IMR-90 (cell line): ENCODE measurements at regions not wholly inside any gene's neighbourhood (a gene's known extent, or its start where the extent isn't known, plus 50 kb on each side); places are given as distances from the start of the nearest gene placed in this dataset.

Source experiments
- ATAC-seq: fragments of 200-7000 bp; cut with Tn5 transposase; 2 replicates; pipeline ENCODE4 v1.9.1; 2020; ENCODE audit warnings: low read depth, mild to moderate bottlenecking, moderate library complexity
- BruUV-seq: library from RNA; stranded (reverse); fragments of 400-500 nt; replicated peaks from 2 replicates; lab custom pipeline; 2021; lab: Mats Ljungman, UMichigan
- CTCF ChIA-PET: fragments of 300-600 bp; formaldehyde crosslinking; extraction: SDS; loops from one replicate; lab custom pipeline; 2021; ENCODE audit warnings: antibody characterized with exemption; lab: Yijun Ruan, JAX
- POLR2A ChIA-PET: fragments of 300-600 bp; sonication (Branson Sonifier 250); formaldehyde crosslinking; loops from one replicate; lab custom pipeline; 2022; ENCODE audit warnings: antibody characterized with exemption; ENCODE audit not compliant: unreplicated experiment; lab: Charles Lee
- DNase-seq: peaks from one replicate; pipeline ENCODE4 v3.0.0; 2013
- H2AFZ ChIP-seq: replicated peaks from 2 replicates; pipeline ENCODE3; 2013; ENCODE audit warnings: low read length, mild to moderate bottlenecking; ENCODE audit not compliant: poor library complexity
- H2AK5ac ChIP-seq: 2 replicates; pipeline ENCODE4 v1.6.1; 2013; ENCODE audit warnings: low read depth, low read length, inconsistent platforms
- H2AK9ac ChIP-seq: replicated peaks from 2 replicates; pipeline ENCODE3; 2013; ENCODE audit warnings: mild to moderate bottlenecking, low read depth, low read length, moderate library complexity; ENCODE audit not compliant: poor library complexity
- H2BK120ac ChIP-seq: 2 replicates; pipeline ENCODE4 v1.6.1; 2013; ENCODE audit warnings: low read depth, low read length, inconsistent platforms
- H2BK15ac ChIP-seq: 3 replicates; pipeline ENCODE4 v1.6.1; 2013; ENCODE audit warnings: low read depth, low read length, inconsistent platforms
- H2BK20ac ChIP-seq: 2 replicates; pipeline ENCODE4 v1.6.1; 2013; ENCODE audit warnings: low read depth, mild to moderate bottlenecking, inconsistent platforms, low read length, moderate library complexity
- H2BK5ac ChIP-seq: 2 replicates; pipeline ENCODE4 v1.6.1; 2013; ENCODE audit warnings: mild to moderate bottlenecking, low read depth, low read length, inconsistent platforms; ENCODE audit not compliant: poor library complexity, severe bottlenecking
- H3K14ac ChIP-seq: replicated peaks from 2 replicates; pipeline ENCODE4 v1.6.1; 2013; ENCODE audit warnings: low read depth, low read length, inconsistent platforms
- H3K18ac ChIP-seq: 2 replicates; pipeline ENCODE4 v1.6.1; 2013; ENCODE audit warnings: low read depth, low read length, control low read depth
- H3K23ac ChIP-seq: 2 replicates; pipeline ENCODE4 v1.6.1; 2013; ENCODE audit warnings: low read depth, low read length, inconsistent platforms
- H3K27ac ChIP-seq: 2 replicates; pipeline ENCODE4 v1.5.1; 2013; ENCODE audit warnings: mild to moderate bottlenecking, control low read depth, low read length; ENCODE audit not compliant: insufficient read depth
- H3K27me3 ChIP-seq: 2 replicates; pipeline ENCODE4 v1.6.1; 2013; ENCODE audit warnings: low read length; ENCODE audit not compliant: control insufficient read depth, insufficient read depth
- H3K36me3 ChIP-seq: 2 replicates; pipeline ENCODE4 v1.6.1; 2013; ENCODE audit warnings: low read length, mixed read lengths; ENCODE audit not compliant: control insufficient read depth, insufficient read depth
- H3K4ac ChIP-seq: 2 replicates; pipeline ENCODE4 v1.6.1; 2013; ENCODE audit warnings: low read depth, low read length, inconsistent platforms
- H3K4me1 ChIP-seq: 2 replicates; pipeline ENCODE4 v1.6.1; 2013; ENCODE audit warnings: low read length, mixed read lengths; ENCODE audit not compliant: control insufficient read depth, insufficient read depth
- H3K4me2 ChIP-seq: 2 replicates; pipeline ENCODE4 v1.6.1; 2013; ENCODE audit warnings: low read depth, mild to moderate bottlenecking, control low read depth, low read length, moderate library complexity
- H3K4me3 ChIP-seq: 2 replicates; pipeline ENCODE4 v1.5.1; 2013; ENCODE audit warnings: low read depth, mild to moderate bottlenecking, control low read depth, low read length, moderate library complexity; ENCODE audit not compliant: insufficient read depth
- H3K56ac ChIP-seq: 2 replicates; pipeline ENCODE4 v1.6.1; 2013; ENCODE audit warnings: low read length, inconsistent platforms; ENCODE audit not compliant: insufficient read depth; ENCODE audit errors: extremely low read depth
- H3K79me1 ChIP-seq, 2 experiments: 2 replicates each; pipeline ENCODE4 v1.6.1; 2013; ENCODE audit warnings: low read length in 2 of 2, inconsistent platforms in 1 of 2, low read depth in 1 of 2
- H3K9ac ChIP-seq: 2 replicates; pipeline ENCODE4 v1.6.1; 2013; ENCODE audit warnings: low read depth, low read length, control low read depth
- H3K9me1 ChIP-seq: 2 replicates; pipeline ENCODE4 v1.6.1; 2013; ENCODE audit warnings: low read length, inconsistent platforms; ENCODE audit not compliant: insufficient read depth
- H3K9me3 ChIP-seq: 2 replicates; pipeline ENCODE4 v1.6.1; 2013; ENCODE audit warnings: low read length; ENCODE audit not compliant: control insufficient read depth, insufficient read depth
- H4K20me1 ChIP-seq: 2 replicates; pipeline ENCODE4 v1.6.1; 2013; ENCODE audit warnings: low read length, inconsistent platforms; ENCODE audit not compliant: insufficient read depth
- H4K5ac ChIP-seq: 2 replicates; pipeline ENCODE4 v1.6.1; 2013; ENCODE audit warnings: mild to moderate bottlenecking, low read depth, low read length, control low read depth
- H4K8ac ChIP-seq, 2 experiments: 2 replicates each; pipeline ENCODE4 v1.6.1; 2013; ENCODE audit warnings: low read depth in 2 of 2, low read length in 2 of 2, control low read depth in 1 of 2, inconsistent platforms in 1 of 2
- H4K91ac ChIP-seq: 2 replicates; pipeline ENCODE4 v1.6.1; 2013; ENCODE audit warnings: low read depth, low read length, inconsistent platforms; ENCODE audit not compliant: insufficient read depth
- BHLHE40 ChIP-seq: fragments of 150-350 bp; IDR thresholded peaks from 2 replicates; pipeline ENCODE4 v1.6.1; 2016; ENCODE audit warnings: mild to moderate bottlenecking, low read depth, low read length
- CEBPB ChIP-seq: IDR thresholded peaks from 2 replicates; pipeline ENCODE4 v1.6.1; 2012; ENCODE audit warnings: low read depth, low read length, improper control_type of control experiment
- CHD1 ChIP-seq: IDR thresholded peaks from 2 replicates; pipeline ENCODE4 v1.6.1; 2012; ENCODE audit warnings: low read depth, low read length, improper control_type of control experiment
- ELK1 ChIP-seq: fragments of 150-350 bp; IDR thresholded peaks from 2 replicates; pipeline ENCODE4 v1.6.1; 2016; ENCODE audit warnings: low read depth, mild to moderate bottlenecking, low read length, moderate library complexity, borderline replicate concordance
- FOS ChIP-seq: fragments of 150-350 bp; IDR thresholded peaks from 2 replicates; pipeline ENCODE4 v1.6.1; 2016; ENCODE audit warnings: low read depth, low read length
- MAFK ChIP-seq: IDR thresholded peaks from 2 replicates; pipeline ENCODE4 v1.6.1; 2012; ENCODE audit warnings: low read depth, low read length, improper control_type of control experiment
- MAZ ChIP-seq: IDR thresholded peaks from 2 replicates; pipeline ENCODE4 v1.6.1; 2012; ENCODE audit warnings: low read depth, mild to moderate bottlenecking, low read length, improper control_type of control experiment, moderate library complexity, borderline replicate concordance
- MXI1 ChIP-seq: IDR thresholded peaks from 2 replicates; pipeline ENCODE4 v1.6.1; 2012; ENCODE audit warnings: low read depth, mild to moderate bottlenecking, low read length, moderate library complexity, borderline replicate concordance
- NFE2L2 ChIP-seq: fragments of 150-350 bp; IDR thresholded peaks from 2 replicates; pipeline ENCODE4 v1.6.1; 2016; ENCODE audit warnings: low read depth, mild to moderate bottlenecking, low read length
- POLR2A ChIP-seq: IDR thresholded peaks from 2 replicates; pipeline ENCODE4 v1.6.1; 2012; ENCODE audit warnings: mild to moderate bottlenecking, low read depth, low read length
- RAD21 ChIP-seq: IDR thresholded peaks from 2 replicates; pipeline ENCODE4 v1.6.1; 2012; ENCODE audit warnings: low read length, improper control_type of control experiment
- RCOR1 ChIP-seq: IDR thresholded peaks from 2 replicates; pipeline ENCODE4 v1.6.1; 2012; ENCODE audit warnings: mild to moderate bottlenecking, low read length, improper control_type of control experiment; ENCODE audit not compliant: insufficient replicate concordance
- RFX5 ChIP-seq: IDR thresholded peaks from 2 replicates; pipeline ENCODE4 v1.8.0; 2012; ENCODE audit warnings: low read depth, mild to moderate bottlenecking, low read length, moderate library complexity
- SMC3 ChIP-seq: fragments of 150-350 bp; IDR thresholded peaks from 2 replicates; pipeline ENCODE4 v1.6.1; 2016; ENCODE audit warnings: low read depth, mild to moderate bottlenecking, antibody characterized with exemption, low read length, moderate library complexity
- WGBS, 2 experiments: methylation state at CpG; one replicate each; pipeline versions ENCODE4 v1.1.5 to v1.1.7; 2013; ENCODE audit warnings: missing lambda C conversion rate in 2 of 2; ENCODE audit not compliant: insufficient read length in 1 of 2; ENCODE audit errors: extremely low coverage in 2 of 2; 5-methylcytosine and 5-hydroxymethylcytosine counted together
- dilution Hi-C: fragments of 300-500 bp; cut with HindIII; formaldehyde crosslinking; loops from one replicate; pipeline ENCODE4 v1.14.3; 2018; ENCODE audit warnings: low sequenced_read_pairs; ENCODE audit not compliant: unreplicated experiment
- in situ Hi-C: fragments of 300-500 bp; cut with MboI; formaldehyde crosslinking; loops from 3 replicates; pipeline ENCODE4 v1.14.3; 2019; ENCODE audit warnings: low sequenced_read_pairs, inconsistent platforms, mixed read lengths
- intact Hi-C: fragments of 100-400 bp; cut with micrococcal nuclease; formaldehyde crosslinking; loops from 2 replicates; pipeline ENCODE4 v1.10.0; 2022
- TF ChIP-seq, protein P1 (sequence below): fragments of 150-350 bp; IDR thresholded peaks from 2 replicates; pipeline ENCODE4 v1.6.1; 2017; ENCODE audit warnings: mild to moderate bottlenecking, antibody characterized with exemption, low read length, low read depth
- TF ChIP-seq, protein P2 (sequence below): conservative IDR thresholded peaks from 2 replicates; pipeline ENCODE4 v1.5.1; 2012; ENCODE audit warnings: mild to moderate bottlenecking, low read depth, low read length, improper control_type of control experiment

DNA sequence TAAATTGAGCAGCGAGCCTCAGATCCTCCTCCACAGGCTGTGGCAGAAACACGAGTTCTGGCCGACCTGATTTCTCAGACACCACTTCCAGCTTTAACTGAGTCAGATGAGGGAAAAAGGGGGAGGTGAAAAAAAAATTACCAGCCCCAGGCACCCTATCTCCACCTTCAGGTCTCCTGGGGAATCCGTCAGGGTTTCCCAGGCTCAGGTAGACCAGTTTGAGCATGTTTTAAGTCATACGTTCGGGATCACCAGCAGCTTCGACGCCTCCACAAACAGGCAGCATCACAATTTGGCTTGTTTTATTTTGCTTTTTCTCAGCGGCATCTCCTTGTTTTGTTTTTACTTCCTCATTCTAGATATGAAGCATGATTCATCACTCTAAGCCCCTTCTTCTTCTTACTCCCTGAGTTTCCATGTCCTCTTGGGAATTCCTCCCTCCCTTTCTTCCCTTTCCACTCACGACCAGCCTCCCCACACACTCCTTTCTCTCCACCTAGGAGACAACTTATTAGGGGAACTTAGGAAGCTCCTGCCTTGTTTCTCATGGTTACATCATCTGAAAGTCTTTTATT, 190.1 kb downstream of the ZNF621 start:
- no peaks in the 10 kb centered on the region for H4K20me1 ChIP-seq
- no peak overlapping the region for H4K91ac ChIP-seq
- no peak overlapping the region for H3K56ac ChIP-seq
- no peak overlapping the region for H2AK9ac ChIP-seq
- H4K5ac ChIP-seq, result no peak overlapping the region
- no peak overlapping the region for H3K9ac ChIP-seq
- no peak overlapping the region for H2BK15ac ChIP-seq
- TF ChIP-seq MAZ (no peak), SMC3 (no peak), POLR2A (no peak), RFX5 (no peak), MXI1 (no peak), CEBPB (no peak), CHD1 (no peak), RCOR1 (no peak), FOS (no peak), NFE2L2 (no peak), RAD21 (no peak), BHLHE40 (no peak), ELK1 (no peak), MAFK (no peak)
- TF ChIP-seq, protein P1, sequence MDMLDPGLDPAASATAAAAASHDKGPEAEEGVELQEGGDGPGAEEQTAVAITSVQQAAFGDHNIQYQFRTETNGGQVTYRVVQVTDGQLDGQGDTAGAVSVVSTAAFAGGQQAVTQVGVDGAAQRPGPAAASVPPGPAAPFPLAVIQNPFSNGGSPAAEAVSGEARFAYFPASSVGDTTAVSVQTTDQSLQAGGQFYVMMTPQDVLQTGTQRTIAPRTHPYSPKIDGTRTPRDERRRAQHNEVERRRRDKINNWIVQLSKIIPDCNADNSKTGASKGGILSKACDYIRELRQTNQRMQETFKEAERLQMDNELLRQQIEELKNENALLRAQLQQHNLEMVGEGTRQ, result no peak
- TF ChIP-seq, protein P2, sequence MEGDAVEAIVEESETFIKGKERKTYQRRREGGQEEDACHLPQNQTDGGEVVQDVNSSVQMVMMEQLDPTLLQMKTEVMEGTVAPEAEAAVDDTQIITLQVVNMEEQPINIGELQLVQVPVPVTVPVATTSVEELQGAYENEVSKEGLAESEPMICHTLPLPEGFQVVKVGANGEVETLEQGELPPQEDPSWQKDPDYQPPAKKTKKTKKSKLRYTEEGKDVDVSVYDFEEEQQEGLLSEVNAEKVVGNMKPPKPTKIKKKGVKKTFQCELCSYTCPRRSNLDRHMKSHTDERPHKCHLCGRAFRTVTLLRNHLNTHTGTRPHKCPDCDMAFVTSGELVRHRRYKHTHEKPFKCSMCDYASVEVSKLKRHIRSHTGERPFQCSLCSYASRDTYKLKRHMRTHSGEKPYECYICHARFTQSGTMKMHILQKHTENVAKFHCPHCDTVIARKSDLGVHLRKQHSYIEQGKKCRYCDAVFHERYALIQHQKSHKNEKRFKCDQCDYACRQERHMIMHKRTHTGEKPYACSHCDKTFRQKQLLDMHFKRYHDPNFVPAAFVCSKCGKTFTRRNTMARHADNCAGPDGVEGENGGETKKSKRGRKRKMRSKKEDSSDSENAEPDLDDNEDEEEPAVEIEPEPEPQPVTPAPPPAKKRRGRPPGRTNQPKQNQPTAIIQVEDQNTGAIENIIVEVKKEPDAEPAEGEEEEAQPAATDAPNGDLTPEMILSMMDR, result no peak
- ChIA-PET POLR2A (no interaction called here), CTCF (no interaction called here)
- no peak overlapping the region for H3K23ac ChIP-seq
- ATAC-seq (no peak), DNase-seq (no peak)
- no peaks in the 10 kb centered on the region for H3K27me3 ChIP-seq
- no peaks in the 10 kb centered on the region for H3K4me1 ChIP-seq
- no peak overlapping the region for H3K4ac ChIP-seq
- no peak overlapping the region for H2BK120ac ChIP-seq
- WGBS, 2 experiments, result 46% methylated on average over 6 of the region's 10 CpGs; no CpG with 5 or more reads in 1 of the 2 experiments
- no peak overlapping the region for H2AFZ ChIP-seq
- in situ Hi-C loops, result no loop called here
- dilution Hi-C loops, result no loop called here
- no peak overlapping the region for H3K4me2 ChIP-seq
- intact Hi-C loops, result no loop called here
- H3K4me3 ChIP-seq, result no peak overlapping the region
- H3K36me3 ChIP-seq, result no peaks in the 10 kb centered on the region
- H3K18ac ChIP-seq, result no peak overlapping the region
- no TSS peak for BruUV-seq
- no peak overlapping the region for H2BK5ac ChIP-seq
- no peak overlapping the region for H3K14ac ChIP-seq
- no peaks in the 10 kb centered on the region for H3K79me1 ChIP-seq
- H3K27ac ChIP-seq, result no peak overlapping the region
- H3K9me3 ChIP-seq, result peaks cover 5% of the 10 kb centered on the region
- H4K8ac ChIP-seq, result no peak overlapping the region
- H2AK5ac ChIP-seq, result no peak overlapping the region
- no peak overlapping the region for H2BK20ac ChIP-seq
- H3K9me1 ChIP-seq, result no peaks in the 10 kb centered on the region
